Activated naive CD4-positive, alpha-beta T cell treated with anti-CD3 and anti-CD28 coated beads, Interleukin-2, amount 50 U/mL, for 16 hours (primary cell): ENCODE measurements at regions not wholly inside any gene's neighbourhood (a gene's known extent, or its start where the extent isn't known, plus 50 kb on each side); places are given as distances from the start of the nearest gene placed in this dataset.

Experiments
- DNase-seq: peaks from one replicate; pipeline ENCODE4 v3.0.0-alpha.2; 2020

GRCh38 chr19:46911456-46911855 lies 50.7 kb downstream of the ARHGAP35 start:
- DNase-seq, result no peak

GRCh38 chr19:46913198-46913851 lies 52.5 kb downstream of the ARHGAP35 start:
- DNase-seq, result no peak

- DNase-seq, result no peak
These were observed 53.1 kb downstream of the ARHGAP35 start for GRCh38 chr19:46913852-46914430.

- no peak for DNase-seq
These were observed 54.6 kb downstream of the ARHGAP35 start for GRCh38 chr19:46915386-46915785.

GRCh38 chr19:46917002-46917401 lies 56.2 kb downstream of the ARHGAP35 start:
- DNase-seq, result no peak

- DNase-seq, result no peak
These were observed 58.5 kb downstream of the ARHGAP35 start for GRCh38 chr19:46919324-46919723.

- DNase-seq, result no peak
These were observed 59.6 kb downstream of the ARHGAP35 start for GRCh38 chr19:46920362-46920761.

- DNase-seq, result no peak
These were observed 60.3 kb downstream of the ARHGAP35 start for GRCh38 chr19:46921071-46921470.

- no peak for DNase-seq
These were observed 61.7 kb downstream of the ARHGAP35 start for GRCh38 chr19:46922465-46922864.

GRCh38 chr19:46924874-46925547 lies 64.2 kb downstream of the ARHGAP35 start:
- DNase-seq, result no peak

GRCh38 chr19:46925548-46925950 lies 64.8 kb downstream of the ARHGAP35 start:
- DNase-seq, result no peak

GRCh38 chr19:46926170-46927071 lies 65.6 kb downstream of the ARHGAP35 start:
- no peak for DNase-seq

GRCh38 chr19:46927106-46927505 lies 66.3 kb downstream of the ARHGAP35 start:
- DNase-seq, result no peak

- no peak for DNase-seq
These were observed 67.1 kb downstream of the ARHGAP35 start for GRCh38 chr19:46927893-46928292.

GRCh38 chr19:46928951-46929350 lies 68.2 kb downstream of the ARHGAP35 start:
- no peak for DNase-seq

GRCh38 chr19:46931202-46931601 lies 70.4 kb downstream of the ARHGAP35 start:
- DNase-seq, result no peak

GRCh38 chr19:46932346-46932745 lies 71.5 kb downstream of the ARHGAP35 start:
- no peak for DNase-seq

- DNase-seq, result no peak
These were observed 74.4 kb downstream of the ARHGAP35 start for GRCh38 chr19:46935066-46935663.

- DNase-seq, result no peak
These were observed 76.3 kb upstream of the NPAS1 start for GRCh38 chr19:46943150-46943946.

GRCh38 chr19:46944123-46944748 lies 75.4 kb upstream of the NPAS1 start:
- no peak for DNase-seq

GRCh38 chr19:46944918-46945628 lies 74.6 kb upstream of the NPAS1 start:
- no peak for DNase-seq
